GM10266 (cell line): ENCODE measurements at regions not wholly inside any gene's neighbourhood (a gene's known extent, or its start where the extent isn't known, plus 50 kb on each side); places are given as distances from the start of the nearest gene placed in this dataset.

Experiments
- DNase-seq: peaks from one replicate; pipeline ENCODE4 v3.0.0; 2012; ENCODE audit errors: extremely low spot score
- TF ChIP-seq, protein P1 (sequence below): IDR thresholded peaks from 2 replicates; pipeline ENCODE4 v1.5.1; 2012; ENCODE audit warnings: mild to moderate bottlenecking, low read depth; ENCODE audit not compliant: control insufficient read depth, insufficient read depth; ENCODE audit errors: missing control alignments

DNA sequence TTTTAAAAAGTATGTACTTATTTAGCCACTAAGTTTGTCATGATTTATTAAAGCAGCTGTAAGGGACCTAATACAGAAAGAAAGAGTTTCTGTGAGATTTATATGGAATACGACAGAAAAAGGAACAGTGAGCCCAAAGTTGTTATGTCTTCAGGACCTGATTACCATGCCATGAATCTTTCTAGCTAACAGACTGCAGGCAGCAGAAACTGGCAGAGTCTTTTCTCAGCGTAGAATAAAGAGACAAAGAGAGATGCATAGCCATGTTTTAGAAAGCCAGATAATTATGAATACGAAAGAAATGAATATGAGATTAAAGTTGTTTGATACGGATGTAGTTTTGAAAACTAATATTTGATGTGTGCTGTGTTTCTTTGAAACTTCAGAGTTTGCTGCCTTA is 624.1 kb upstream of the ADGRB3 start:
- no peak for DNase-seq
- TF ChIP-seq, protein P1, sequence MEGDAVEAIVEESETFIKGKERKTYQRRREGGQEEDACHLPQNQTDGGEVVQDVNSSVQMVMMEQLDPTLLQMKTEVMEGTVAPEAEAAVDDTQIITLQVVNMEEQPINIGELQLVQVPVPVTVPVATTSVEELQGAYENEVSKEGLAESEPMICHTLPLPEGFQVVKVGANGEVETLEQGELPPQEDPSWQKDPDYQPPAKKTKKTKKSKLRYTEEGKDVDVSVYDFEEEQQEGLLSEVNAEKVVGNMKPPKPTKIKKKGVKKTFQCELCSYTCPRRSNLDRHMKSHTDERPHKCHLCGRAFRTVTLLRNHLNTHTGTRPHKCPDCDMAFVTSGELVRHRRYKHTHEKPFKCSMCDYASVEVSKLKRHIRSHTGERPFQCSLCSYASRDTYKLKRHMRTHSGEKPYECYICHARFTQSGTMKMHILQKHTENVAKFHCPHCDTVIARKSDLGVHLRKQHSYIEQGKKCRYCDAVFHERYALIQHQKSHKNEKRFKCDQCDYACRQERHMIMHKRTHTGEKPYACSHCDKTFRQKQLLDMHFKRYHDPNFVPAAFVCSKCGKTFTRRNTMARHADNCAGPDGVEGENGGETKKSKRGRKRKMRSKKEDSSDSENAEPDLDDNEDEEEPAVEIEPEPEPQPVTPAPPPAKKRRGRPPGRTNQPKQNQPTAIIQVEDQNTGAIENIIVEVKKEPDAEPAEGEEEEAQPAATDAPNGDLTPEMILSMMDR = no peak

DNA sequence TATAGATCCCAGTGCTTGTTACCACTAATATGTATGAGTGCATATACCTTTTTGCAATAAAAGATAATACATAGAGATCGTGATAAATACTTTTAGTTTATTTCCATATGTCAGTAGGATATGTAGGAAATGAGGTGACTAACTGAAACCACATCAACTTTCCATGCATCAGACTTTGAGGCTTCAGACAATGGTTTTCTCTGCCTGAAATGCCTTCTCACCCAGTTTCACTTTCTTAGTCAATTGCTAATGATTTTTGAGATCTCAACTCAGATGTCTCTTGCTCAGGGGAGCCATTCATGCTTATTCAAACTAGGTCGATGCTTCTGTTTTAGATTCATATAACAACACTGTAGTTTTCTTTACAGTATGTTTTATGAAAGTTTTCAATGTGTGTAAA is 626.6 kb upstream of the ADGRB3 start:
- peak; percentile 11 for DNase-seq
- TF ChIP-seq, protein P1 = no peak

DNA sequence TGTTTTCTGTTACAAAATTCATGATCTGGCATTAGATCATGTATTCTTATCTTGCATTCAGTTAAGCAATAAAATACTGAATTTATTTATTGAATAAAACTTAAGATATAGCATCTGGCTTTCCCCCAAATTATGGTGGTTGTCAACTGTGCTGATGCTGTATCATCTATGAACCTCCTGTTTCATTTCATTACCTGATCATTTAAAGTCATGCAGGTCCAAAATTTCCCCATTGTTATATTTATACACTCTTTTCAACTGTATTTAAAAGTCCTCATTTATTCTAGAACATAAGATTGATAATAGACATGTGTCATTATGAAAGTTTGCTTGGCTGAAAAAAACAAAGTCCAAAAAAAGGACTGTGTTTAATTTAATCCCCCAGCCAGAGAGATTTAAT is 627.4 kb upstream of the ADGRB3 start:
- no peak for DNase-seq
- TF ChIP-seq, protein P1 = no peak

DNA sequence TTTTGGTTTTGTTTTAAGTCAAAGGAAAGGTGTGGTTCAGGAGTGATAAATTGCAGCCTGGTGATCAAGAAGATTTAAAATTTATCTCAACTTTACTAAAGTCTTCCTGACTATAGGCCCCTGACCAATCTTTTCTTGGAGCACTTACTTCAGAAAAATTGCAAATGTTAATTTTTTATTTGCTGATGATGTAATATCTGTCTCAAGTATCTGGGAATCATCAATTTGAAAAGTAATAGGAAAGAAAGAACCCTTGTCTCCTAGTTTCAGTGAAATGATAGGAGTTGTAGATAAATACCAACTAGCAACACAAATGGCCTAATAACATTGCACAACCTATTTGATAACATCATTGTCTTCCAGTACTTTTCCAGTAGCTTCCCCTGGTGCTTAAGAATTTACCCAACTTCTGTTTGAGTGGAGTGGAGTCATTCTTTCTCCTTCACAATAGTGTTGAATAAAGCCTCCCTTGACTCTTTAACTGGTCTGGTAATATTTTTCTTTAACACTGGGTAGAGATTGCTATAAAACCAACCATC is 648.3 kb upstream of the ADGRB3 start:
- TF ChIP-seq, protein P1 = no peak
- DNase-seq = no peak

DNA sequence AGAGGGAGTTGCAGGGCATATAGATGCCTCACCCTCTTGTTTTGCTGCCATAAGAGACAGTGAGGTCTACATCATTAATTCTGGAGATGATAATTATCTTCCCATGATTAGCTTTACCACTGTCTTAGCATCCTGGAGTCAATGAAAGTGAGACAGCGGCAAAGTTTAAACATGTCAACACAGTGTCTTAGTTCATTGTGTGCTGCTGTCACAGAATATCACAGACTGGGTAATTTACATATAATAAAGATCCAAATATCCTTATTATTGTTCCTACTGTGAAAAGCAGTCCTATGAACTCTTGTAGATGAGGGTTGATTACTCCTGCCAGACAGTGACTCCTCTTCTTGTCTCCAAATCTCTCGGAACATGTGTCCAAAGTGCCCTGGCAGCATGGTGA is 658.6 kb upstream of the ADGRB3 start:
- no peak for DNase-seq
- TF ChIP-seq, protein P1 = no peak

DNA sequence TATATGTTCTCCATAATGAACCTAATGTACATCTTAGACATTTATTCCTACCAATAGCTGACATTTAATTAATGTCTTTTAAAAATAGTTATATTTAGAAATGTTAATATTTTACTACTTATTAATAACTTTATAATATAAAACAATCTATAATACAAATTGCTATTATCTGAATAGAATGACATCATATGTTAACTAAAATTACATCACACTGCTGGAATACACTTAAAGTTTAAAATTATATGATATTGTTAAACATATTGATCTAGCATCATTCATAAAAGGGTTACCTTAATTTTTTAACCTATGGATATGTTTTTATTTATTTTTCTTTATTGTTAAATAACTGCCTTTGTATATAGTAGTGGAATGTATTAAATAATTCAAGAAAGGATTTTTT is 660.2 kb upstream of the ADGRB3 start:
- no peak for DNase-seq
- TF ChIP-seq, protein P1 = no peak

DNA sequence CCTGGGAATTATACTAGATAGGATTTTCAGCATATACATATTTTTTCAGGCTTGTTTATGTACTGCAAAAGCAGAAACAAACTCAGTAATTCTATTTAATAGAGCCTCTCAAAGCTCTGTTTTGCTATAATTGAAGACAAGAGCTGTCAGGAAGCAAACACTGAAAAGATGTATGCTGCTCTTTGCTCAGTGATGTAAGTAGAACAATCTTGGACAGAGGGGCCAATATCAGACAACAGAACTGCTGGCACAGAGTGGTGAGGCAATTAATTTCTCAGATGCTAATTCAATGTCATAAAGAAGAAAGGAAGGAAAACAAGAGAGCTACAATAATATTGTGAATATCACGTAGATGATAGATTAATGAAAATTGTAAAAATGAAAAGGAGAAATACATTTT is 663.3 kb upstream of the ADGRB3 start:
- TF ChIP-seq, protein P1 = no peak
- DNase-seq = no peak

DNA sequence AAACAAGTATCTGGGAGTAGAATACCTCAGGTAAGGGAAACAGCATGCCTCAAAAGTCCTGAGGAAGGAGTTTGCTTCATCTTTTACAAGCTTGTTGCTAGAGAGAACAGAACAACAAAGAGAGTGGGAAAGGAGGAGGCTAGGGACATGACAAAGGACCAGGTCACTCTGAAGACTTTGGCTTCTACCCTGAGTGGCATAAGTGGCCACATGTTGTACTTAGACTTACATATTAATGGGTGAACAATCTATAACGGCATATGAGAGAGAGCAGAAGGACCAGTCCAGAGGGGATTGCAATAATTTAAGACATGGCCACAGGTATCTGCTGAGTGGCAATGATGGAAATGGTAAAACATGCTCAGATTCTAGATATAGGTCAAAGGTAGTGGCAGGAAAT is 668.3 kb upstream of the ADGRB3 start:
- no peak for DNase-seq
- TF ChIP-seq, protein P1 = no peak
